Neural progenitor cell (in vitro differentiated cells): ENCODE measurements at regions not wholly inside any gene's neighbourhood (a gene's known extent, or its start where the extent isn't known, plus 50 kb on each side); places are given as distances from the start of the nearest gene placed in this dataset.

Experiments
- CTCF ChIP-seq: fragments of 200-600 bp; sonication (generic); IDR thresholded peaks from 2 replicates; pipeline ENCODE4 v1.5.1; 2017; ENCODE audit warnings: antibody characterized with exemption, mild to moderate bottlenecking
- EZH2 ChIP-seq: fragments of 200-600 bp; sonication (generic); IDR thresholded peaks from 2 replicates; pipeline ENCODE4 v1.6.1; 2017; ENCODE audit warnings: antibody characterized with exemption, mild to moderate bottlenecking, moderate library complexity
- EZH2phosphoT487 ChIP-seq: fragments of 200-600 bp; sonication (generic); IDR thresholded peaks from 2 replicates; pipeline ENCODE4 v1.6.1; 2017; ENCODE audit warnings: antibody characterized with exemption

DNA sequence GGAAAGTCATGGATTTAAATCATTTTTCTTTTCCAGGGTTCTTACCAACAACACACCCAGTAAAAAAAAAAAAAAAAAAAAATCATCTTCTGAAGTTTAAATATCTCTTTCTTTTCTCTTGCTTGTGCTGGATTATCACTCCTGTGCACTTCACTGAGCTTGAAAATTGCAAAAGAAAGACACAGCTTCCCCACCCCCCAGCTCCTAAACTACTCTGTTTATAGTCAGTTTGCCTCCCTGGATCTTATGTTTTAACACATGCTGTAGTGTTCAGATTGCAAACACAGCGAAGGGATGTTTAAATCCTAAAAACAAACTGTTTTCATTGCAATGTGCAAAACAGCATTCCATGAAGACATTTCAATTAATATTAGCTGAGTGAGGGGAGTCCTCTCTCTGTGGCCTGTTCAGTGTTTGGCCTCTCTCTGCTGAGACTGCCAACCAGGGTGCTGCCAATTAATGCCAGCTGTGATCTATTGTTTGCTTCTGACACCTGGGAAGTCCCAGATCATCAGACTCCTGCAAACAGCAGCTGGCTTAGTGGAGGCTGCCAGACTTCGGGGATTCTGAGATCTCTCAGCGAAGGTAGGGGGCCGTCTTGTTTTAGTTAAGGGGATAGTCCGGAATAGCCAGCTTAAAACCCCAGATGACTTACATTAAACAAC is 171.1 kb upstream of the PITX2 start:
- no peak for TF ChIP-seq CTCF
- no peak for TF ChIP-seq EZH2
- no peak for TF ChIP-seq EZH2phosphoT487
